Activated T-cell treated with anti-CD3 and anti-CD28 coated beads, Interleukin-2, amount 50 U/mL, for 4 hours (primary cell): ENCODE measurements at regions not wholly inside any gene's neighbourhood (a gene's known extent, or its start where the extent isn't known, plus 50 kb on each side); places are given as distances from the start of the nearest gene placed in this dataset.

Experiments used
- ATAC-seq, 2 donors: fragments of 200-7000 bp; cut with Tn5 transposase; one replicate each; pipeline ENCODE4 v1.10.0; 2021
- DNase-seq: peaks from one replicate; pipeline ENCODE4 v3.0.0-alpha.2; 2020
- H3K27me3 Mint-ChIP-seq: one replicate; pipeline ENCODE4 v1.8.0; 2021; ENCODE audit warnings: low read depth, mixed read lengths
- H3K36me3 Mint-ChIP-seq: one replicate; pipeline ENCODE4 v1.8.0; 2022; ENCODE audit warnings: mixed read lengths; ENCODE audit not compliant: insufficient read depth
- H3K4me1 Mint-ChIP-seq: one replicate; pipeline ENCODE4 v1.8.0; 2021; ENCODE audit warnings: low read depth, mixed read lengths
- H3K4me3 Mint-ChIP-seq: one replicate; pipeline ENCODE4 v1.8.0; 2021; ENCODE audit warnings: mild to moderate bottlenecking, moderate library complexity, mixed read lengths
- H3K9me3 Mint-ChIP-seq: one replicate; pipeline ENCODE4 v1.8.0; 2021; ENCODE audit warnings: mixed read lengths

DNA sequence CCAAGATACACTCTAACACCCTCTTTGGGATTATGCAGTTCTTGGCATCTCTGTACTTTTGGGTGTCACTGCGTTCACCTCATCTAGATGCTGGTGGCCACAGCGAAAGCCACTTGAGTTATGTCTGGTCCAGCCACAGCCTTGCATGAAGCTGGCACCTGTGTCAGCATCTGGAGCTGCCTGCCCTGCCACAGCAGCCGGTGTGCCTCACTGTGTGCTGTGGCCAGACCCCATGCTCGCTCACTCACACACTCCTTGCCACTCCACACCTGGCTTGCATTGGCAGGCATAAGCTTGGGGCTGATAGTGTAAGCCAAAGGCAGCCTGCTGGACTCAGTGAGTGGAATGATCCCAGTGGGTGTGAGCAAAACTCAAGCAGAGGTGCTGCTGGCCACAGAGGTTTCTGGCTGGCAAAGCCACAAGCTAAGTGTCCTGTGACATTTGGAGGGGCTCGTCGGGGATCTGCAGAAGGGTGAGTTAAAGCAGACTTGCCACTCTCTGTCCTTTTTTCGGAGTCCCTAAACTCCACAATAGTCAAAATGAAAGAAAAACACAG, 442.7 kb upstream of the CDH8 start:
- no peaks in the 10 kb centered on the region for H3K27me3 Mint-ChIP-seq
- no peaks in the 10 kb centered on the region for H3K36me3 Mint-ChIP-seq
- DNase-seq = no peak
- no peak for ATAC-seq
- no peaks in the 10 kb centered on the region for H3K4me1 Mint-ChIP-seq
- H3K9me3 Mint-ChIP-seq = peaks cover 21% of the 10 kb centered on the region
- no peak overlapping the region for H3K4me3 Mint-ChIP-seq

DNA sequence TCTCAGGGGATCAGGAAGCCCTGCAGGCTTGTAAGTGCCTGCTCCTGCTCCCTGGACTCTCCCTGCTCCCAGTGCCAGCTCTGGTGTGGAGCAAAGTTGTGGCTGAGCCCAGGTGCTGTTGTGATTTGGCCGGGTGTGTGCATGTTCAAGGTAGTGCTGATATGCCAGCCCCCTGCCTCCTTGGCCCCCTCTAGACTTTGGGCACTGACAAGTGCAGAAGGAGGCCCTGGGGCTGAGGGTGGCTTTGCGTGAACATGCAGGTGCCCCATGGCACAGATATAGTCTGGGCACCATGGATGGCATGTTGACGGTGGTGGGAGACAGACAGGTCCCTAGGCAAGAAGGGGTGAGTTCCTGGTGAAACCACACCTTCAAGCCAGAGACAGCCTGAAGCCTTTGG, 441.6 kb upstream of the CDH8 start:
- H3K4me3 Mint-ChIP-seq = no peak overlapping the region
- no peaks in the 10 kb centered on the region for H3K27me3 Mint-ChIP-seq

DNA sequence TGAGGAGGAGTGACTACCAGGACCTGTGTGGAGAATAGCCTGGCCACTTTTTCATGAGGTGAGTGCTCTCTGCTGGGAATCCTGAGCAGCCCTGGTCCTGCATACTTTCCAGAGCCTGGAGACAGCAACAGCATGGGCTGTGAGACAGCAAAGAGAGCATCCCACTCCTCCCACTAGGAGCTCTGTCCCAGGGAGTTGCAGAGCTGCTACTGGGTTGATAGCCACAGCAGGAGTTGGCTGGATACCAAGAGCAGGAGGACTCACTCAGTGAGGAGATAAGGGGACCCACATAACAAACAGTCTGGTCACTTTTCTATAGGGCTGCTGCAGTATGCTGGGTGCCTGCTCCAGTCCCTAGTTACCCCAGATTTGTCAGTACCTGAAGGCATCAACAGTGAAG, 439.3 kb upstream of the CDH8 start:
- DNase-seq (no peak), ATAC-seq (no peak)
- H3K27me3 Mint-ChIP-seq = no peaks in the 10 kb centered on the region
- H3K9me3 Mint-ChIP-seq = peaks cover 31% of the 10 kb centered on the region
- no peak overlapping the region for H3K4me3 Mint-ChIP-seq
- H3K4me1 Mint-ChIP-seq = no peaks in the 10 kb centered on the region
- no peaks in the 10 kb centered on the region for H3K36me3 Mint-ChIP-seq

More for the DNA sequence above, 441.6 kb upstream of the CDH8 start:
- DNase-seq (no peak), ATAC-seq (no peak)
- no peaks in the 10 kb centered on the region for H3K4me1 Mint-ChIP-seq
- H3K36me3 Mint-ChIP-seq = no peaks in the 10 kb centered on the region
- peaks cover 21% of the 10 kb centered on the region for H3K9me3 Mint-ChIP-seq

DNA sequence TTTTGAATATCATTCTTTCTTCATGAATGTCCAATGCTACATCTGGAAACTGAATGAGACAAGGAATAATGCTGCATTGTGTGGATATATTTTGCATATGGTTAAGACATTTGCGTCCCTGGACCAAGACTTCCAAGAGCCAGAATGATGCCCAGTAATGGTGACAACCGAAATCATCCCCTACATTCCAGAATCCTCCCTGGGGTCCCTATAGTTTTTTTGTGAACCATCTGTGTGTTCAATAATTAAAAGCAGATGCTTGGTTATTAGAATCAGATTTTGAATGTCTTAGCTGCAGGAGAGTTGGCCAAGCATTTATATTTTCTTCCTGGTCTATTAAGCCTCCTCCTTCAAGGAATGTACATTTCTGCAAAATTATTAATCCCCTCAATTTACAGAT, 426.7 kb upstream of the CDH8 start:
- Mint-ChIP-seq H3K4me3 (no peak overlapping the region), H3K4me1 (no peaks in the 10 kb centered on the region), H3K36me3 (no peaks in the 10 kb centered on the region), H3K27me3 (no peaks in the 10 kb centered on the region), H3K9me3 (peaks cover 23% of the 10 kb centered on the region)
- ATAC-seq (no peak), DNase-seq (no peak)

DNA sequence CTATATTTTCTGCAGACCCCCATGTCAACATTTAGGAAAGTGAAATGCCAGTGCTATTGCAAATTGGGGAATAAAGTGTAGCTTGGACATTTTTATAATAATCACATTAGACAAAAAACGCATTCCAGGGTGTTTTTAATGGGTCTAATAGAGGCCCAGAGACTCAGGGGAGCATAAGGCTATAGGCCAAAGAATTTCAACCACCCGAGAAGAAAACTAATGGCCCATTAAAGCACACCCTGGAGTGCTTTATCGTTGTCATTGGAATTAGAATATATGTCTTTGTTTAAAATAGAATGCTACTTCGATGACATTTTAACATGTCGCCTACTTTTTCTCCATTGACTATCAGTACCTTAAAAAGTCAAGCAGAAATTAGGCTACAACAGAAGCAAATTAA, 414.1 kb upstream of the CDH8 start:
- H3K4me3 Mint-ChIP-seq = no peak overlapping the region
- peaks cover 44% of the 10 kb centered on the region for H3K9me3 Mint-ChIP-seq
- H3K36me3 Mint-ChIP-seq = no peaks in the 10 kb centered on the region
- H3K4me1 Mint-ChIP-seq = no peaks in the 10 kb centered on the region
- ATAC-seq (no peak), DNase-seq (no peak)
- H3K27me3 Mint-ChIP-seq = no peaks in the 10 kb centered on the region

DNA sequence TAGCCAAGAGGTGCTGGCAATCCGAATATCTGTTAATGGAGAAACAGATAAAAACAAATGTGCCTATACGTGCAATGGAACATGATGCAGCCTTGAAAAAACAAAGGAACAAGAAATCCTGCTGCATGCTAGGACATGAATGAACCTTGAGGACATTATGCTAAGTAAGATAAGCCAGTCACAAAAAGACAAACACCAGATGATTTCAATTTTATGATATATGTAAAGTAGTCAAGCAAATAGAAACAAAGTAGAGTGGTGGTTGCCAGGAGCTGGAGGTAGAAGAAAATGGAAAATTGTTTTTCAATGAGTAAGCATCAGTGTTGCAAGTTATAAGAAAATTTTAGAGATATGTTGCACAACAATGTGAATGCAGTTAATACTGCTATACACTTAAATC, 409.7 kb upstream of the CDH8 start:
- no peak for ATAC-seq
- H3K27me3 Mint-ChIP-seq = no peaks in the 10 kb centered on the region

DNA sequence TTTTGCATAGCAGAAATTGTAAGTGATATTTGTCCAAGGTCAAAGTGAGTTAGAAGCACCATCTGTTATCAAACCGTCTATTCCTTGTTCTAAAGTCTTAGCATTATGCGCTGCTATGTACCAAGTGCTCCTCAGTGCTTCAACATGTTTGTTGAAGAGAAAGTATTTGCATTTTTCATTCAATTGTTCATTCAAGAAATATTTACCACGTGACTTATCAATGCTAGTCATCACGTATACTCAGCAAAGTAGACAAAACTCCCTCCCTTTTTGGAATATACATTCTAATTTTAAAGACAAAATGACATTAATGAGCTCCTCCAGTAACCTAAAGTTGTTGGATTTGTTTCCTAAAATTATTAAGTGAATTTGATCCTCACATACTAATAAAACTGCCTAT, 388.0 kb upstream of the CDH8 start:
- Mint-ChIP-seq H3K4me3 (no peak overlapping the region), H3K36me3 (no peaks in the 10 kb centered on the region), H3K9me3 (peaks cover 18% of the 10 kb centered on the region), H3K27me3 (no peaks in the 10 kb centered on the region), H3K4me1 (no peaks in the 10 kb centered on the region)
- ATAC-seq (no peak), DNase-seq (no peak)

More for the DNA sequence above, 409.7 kb upstream of the CDH8 start:
- no peak for DNase-seq
- Mint-ChIP-seq H3K36me3 (no peaks in the 10 kb centered on the region), H3K4me3 (no peak overlapping the region), H3K9me3 (peaks cover 44% of the 10 kb centered on the region), H3K4me1 (no peaks in the 10 kb centered on the region)

DNA sequence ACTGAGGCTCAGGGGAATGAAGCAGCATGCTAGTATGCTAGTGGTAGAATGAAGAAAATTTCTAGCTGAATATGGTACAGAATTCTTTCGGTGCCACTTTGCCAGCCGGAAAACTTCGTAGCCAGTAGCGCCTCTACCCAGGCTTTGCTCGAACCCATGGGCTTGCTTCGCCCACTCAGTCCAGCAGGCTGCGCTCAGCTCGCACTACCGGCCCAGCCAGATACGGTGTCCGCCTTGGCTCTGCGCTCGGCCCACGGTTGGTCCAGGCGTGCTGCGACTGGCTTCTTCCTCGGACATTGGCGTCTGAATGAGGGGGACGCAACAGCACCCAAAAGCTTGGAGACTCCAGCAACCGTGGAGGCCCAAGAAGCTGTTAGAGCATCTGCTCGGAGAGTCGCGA, 372.5 kb upstream of the CDH8 start:
- Mint-ChIP-seq H3K4me3 (no peak overlapping the region), H3K27me3 (no peaks in the 10 kb centered on the region), H3K36me3 (no peaks in the 10 kb centered on the region), H3K4me1 (no peaks in the 10 kb centered on the region), H3K9me3 (peaks cover 17% of the 10 kb centered on the region)
- no peak for ATAC-seq
- DNase-seq = no peak

DNA sequence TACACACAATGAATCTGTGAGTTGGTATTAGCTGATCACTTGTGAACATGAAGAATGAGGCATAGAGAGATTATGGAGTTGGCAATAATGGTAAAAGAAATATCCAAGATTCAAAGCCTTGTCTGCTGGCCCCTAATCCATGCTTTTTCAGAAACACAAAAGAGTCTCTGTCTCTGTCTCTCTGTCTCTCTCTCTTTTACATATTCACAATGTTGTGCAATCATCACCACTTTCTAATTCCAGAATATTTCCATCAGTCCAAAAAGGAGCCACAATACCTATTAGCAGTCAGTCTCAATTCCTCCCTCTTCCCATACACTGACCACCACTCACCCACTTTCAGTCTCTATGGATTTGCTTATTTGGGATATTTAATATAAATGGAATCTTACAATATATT, 370.1 kb upstream of the CDH8 start:
- no peaks in the 10 kb centered on the region for H3K36me3 Mint-ChIP-seq
- ATAC-seq = no peak
- no peaks in the 10 kb centered on the region for H3K4me1 Mint-ChIP-seq
- H3K27me3 Mint-ChIP-seq = no peaks in the 10 kb centered on the region
- no peak overlapping the region for H3K4me3 Mint-ChIP-seq
- H3K9me3 Mint-ChIP-seq = peaks cover 21% of the 10 kb centered on the region
- DNase-seq = no peak

DNA sequence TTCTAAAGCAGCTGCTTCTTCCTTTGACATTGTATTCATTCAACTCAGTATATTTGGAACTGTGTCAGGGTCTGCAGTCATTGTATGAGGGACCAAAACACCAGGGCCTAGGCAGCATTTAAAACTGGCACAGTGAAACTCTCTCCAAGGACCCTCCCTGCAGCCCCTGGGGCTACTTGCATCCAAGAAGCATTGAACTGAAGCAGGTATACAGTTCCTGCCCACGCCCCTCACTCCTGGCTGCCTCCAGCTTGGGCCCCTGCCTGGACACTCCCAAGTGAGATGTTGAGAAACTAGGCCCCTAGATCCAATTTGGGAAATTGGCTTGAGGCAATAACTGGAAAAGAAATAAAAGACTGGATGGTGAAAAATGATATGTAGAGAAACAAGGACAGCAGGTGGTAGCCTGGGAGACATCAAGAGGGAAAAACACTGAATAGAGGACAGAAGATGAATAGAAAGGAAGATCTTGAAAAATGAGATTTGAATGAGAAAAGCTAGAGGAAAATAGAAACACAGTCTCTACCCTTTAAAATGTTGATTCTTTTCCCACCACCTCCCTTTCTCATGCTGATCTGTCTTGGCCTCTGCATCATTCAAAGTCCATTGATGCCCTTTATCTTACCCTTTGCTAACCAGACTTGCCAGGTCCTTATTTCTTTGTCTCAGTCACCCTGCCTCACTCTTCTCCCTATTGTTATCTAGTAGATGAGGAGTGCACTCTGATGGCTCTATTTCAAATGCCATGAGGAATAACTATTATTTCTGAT, 368.8 kb upstream of the CDH8 start:
- Mint-ChIP-seq H3K27me3 (no peaks in the 10 kb centered on the region), H3K9me3 (peaks cover 20% of the 10 kb centered on the region), H3K4me3 (no peak overlapping the region), H3K4me1 (no peaks in the 10 kb centered on the region), H3K36me3 (no peaks in the 10 kb centered on the region)
- no peak for ATAC-seq
- DNase-seq = no peak

DNA sequence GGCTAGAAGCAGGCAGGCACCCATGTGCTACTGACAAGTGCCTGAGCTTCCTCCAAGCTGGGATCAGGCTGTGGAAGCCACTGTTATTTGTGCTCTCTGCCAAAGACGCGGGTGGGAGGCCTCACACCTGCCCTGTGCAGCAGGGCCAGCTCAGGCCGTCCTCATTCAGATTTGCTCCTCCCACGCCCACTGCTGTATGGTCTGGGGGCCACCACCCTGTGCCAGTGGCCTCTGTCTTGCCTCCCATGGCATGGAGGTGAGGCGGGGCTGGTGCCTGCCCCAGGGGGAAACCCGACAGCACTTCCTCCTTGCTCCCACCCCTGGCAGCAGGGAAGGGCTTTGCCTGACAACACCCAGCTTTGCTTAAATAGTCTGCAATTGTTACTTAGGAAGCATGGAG, 356.5 kb upstream of the CDH8 start:
- no peak overlapping the region for H3K4me3 Mint-ChIP-seq
- ATAC-seq (no peak), DNase-seq (no peak)
- peaks cover 21% of the 10 kb centered on the region for H3K9me3 Mint-ChIP-seq
- no peaks in the 10 kb centered on the region for H3K36me3 Mint-ChIP-seq
- no peaks in the 10 kb centered on the region for H3K4me1 Mint-ChIP-seq
- H3K27me3 Mint-ChIP-seq = no peaks in the 10 kb centered on the region

DNA sequence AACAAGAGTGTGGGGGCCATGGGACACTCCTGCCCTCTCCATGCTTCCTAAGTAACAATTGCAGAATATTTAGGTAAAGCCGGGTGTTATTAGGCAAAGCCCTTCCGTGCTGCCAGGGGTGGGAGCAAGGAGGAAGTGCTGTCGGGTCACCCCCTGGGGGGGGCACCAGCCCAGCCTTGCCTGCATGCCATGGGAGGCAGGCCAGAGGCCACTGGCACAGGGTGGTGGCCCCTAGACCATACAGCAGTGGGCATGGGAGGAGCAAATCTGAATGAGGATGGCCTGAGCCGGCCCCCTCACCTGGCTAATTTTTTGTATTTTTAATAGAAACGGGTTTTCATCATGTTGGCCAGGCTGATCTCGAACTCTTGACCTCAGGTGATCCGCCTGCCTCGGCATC, 355.7 kb upstream of the CDH8 start:
- H3K4me1 Mint-ChIP-seq = no peaks in the 10 kb centered on the region
- DNase-seq (no peak), ATAC-seq (no peak)
- no peak overlapping the region for H3K4me3 Mint-ChIP-seq
- peaks cover 25% of the 10 kb centered on the region for H3K9me3 Mint-ChIP-seq
- H3K36me3 Mint-ChIP-seq = no peaks in the 10 kb centered on the region
- no peaks in the 10 kb centered on the region for H3K27me3 Mint-ChIP-seq

DNA sequence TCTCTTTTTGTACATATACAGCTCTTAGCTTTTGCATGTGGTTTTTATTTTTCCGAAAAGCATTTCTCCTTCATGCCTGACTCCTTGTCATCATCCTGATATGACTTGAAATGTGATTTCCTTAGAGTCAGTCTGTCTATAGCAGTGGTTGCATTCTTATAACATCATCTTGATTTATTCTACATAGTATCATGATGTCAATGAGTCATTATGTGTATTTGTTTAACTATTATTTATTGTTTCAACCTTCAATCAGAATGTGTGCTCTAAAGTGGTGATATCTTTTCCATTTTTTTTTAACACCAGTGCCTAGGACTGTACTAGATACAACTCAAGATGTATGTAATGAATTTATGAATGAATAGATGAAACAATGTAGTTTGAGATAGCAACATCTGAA, 354.9 kb upstream of the CDH8 start:
- no peaks in the 10 kb centered on the region for H3K4me1 Mint-ChIP-seq
- H3K27me3 Mint-ChIP-seq = no peaks in the 10 kb centered on the region
- H3K4me3 Mint-ChIP-seq = no peak overlapping the region
- ATAC-seq = no peak
- no peak for DNase-seq
- H3K36me3 Mint-ChIP-seq = no peaks in the 10 kb centered on the region
- H3K9me3 Mint-ChIP-seq = peaks cover 20% of the 10 kb centered on the region

DNA sequence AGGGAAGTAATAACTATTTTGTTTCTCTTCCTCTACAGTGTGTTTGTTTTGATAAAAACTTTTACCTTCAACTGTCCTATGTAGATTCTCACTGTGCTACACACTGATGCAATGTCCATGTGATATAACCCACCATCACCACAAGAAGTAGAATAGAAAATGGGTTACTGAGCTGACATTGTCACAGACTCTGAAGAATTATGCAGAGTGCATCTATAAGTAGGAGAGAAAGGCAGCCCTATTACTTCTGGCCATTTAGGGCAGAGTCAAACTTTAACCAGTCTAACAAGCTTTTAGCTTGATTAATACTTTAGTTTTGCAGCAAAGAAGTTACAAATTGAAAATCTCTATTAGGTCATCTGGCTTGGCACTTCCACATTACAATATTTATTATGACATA, 354.0 kb upstream of the CDH8 start:
- no peak for DNase-seq
- H3K27me3 Mint-ChIP-seq = no peaks in the 10 kb centered on the region
- ATAC-seq = no peak
- H3K36me3 Mint-ChIP-seq = no peaks in the 10 kb centered on the region
- H3K4me3 Mint-ChIP-seq = no peak overlapping the region
- no peaks in the 10 kb centered on the region for H3K4me1 Mint-ChIP-seq
- H3K9me3 Mint-ChIP-seq = peaks cover 20% of the 10 kb centered on the region

DNA sequence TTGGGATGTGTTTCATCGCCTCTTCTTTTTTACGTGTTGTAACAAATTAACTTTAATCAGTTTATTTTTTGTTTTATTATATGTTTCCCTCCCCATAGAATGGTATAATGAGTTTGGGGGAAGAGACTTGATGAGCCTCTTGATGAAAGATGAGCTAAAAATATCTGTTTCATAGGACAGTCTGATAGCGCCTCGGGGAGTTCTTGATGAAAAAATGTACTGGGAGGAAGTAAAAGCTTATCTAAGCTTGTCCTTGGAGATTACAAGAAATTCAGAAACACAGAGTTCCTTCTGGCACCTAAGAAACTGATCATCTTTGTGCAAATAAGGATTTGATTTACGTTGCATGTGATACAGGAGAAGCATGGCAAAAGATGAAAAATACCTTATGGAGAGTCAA, 350.2 kb upstream of the CDH8 start:
- Mint-ChIP-seq H3K4me1 (no peaks in the 10 kb centered on the region), H3K9me3 (peaks cover 30% of the 10 kb centered on the region), H3K4me3 (no peak overlapping the region), H3K27me3 (no peaks in the 10 kb centered on the region), H3K36me3 (no peaks in the 10 kb centered on the region)
- no peak for ATAC-seq
- no peak for DNase-seq
